GM12875 (cell line): ENCODE measurements at regions not wholly inside any gene's neighbourhood (a gene's known extent, or its start where the extent isn't known, plus 50 kb on each side); places are given as distances from the start of the nearest gene placed in this dataset.

ENCODE experiments used
- H3K4me3 ChIP-seq: one replicate; pipeline ENCODE4 v1.5.1; 2011; ENCODE audit warnings: low read depth, low read length, control low read depth
- TF ChIP-seq, protein P1 (sequence below): IDR thresholded peaks from 2 replicates; pipeline ENCODE4 v1.5.1; 2011; ENCODE audit warnings: low read depth, mild to moderate bottlenecking, control low read depth, inconsistent platforms, low read length, moderate library complexity, borderline replicate concordance; ENCODE audit not compliant: insufficient read depth

DNA sequence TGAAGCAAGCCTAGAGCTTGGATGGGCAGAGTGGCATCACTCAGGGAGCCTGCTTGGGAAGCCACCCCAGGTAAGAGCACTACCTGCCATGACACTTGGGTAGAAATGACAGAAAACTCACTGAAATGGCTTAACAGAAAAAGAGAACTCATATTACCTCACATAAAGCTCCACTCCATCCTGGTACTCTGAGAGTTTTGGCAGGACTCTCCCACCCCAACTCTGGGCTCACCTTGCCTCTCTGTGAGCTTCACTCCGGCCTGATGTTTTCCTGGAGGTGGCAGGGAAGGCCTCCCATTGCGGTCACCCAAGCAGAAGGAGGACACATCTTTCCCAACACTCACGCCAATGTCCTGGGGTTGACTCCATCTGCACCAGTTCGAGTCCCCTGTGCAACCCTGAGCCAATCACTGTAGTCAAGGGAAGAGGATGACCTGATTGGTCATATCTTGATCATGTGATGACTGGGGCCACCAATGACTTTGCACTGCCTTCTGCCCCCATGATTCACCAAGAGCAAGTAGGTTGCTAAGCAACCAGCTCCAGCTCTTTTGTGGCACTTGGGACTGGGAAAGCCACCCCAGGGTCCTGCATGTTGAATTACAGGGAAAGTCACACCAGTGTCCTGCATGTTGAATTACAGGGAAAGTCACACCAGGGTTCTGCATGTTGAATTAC lies 446.1 kb upstream of the SULF2 start:
- H3K4me3 ChIP-seq = no peak overlapping the region
- TF ChIP-seq, protein P1, sequence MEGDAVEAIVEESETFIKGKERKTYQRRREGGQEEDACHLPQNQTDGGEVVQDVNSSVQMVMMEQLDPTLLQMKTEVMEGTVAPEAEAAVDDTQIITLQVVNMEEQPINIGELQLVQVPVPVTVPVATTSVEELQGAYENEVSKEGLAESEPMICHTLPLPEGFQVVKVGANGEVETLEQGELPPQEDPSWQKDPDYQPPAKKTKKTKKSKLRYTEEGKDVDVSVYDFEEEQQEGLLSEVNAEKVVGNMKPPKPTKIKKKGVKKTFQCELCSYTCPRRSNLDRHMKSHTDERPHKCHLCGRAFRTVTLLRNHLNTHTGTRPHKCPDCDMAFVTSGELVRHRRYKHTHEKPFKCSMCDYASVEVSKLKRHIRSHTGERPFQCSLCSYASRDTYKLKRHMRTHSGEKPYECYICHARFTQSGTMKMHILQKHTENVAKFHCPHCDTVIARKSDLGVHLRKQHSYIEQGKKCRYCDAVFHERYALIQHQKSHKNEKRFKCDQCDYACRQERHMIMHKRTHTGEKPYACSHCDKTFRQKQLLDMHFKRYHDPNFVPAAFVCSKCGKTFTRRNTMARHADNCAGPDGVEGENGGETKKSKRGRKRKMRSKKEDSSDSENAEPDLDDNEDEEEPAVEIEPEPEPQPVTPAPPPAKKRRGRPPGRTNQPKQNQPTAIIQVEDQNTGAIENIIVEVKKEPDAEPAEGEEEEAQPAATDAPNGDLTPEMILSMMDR = no peak

DNA sequence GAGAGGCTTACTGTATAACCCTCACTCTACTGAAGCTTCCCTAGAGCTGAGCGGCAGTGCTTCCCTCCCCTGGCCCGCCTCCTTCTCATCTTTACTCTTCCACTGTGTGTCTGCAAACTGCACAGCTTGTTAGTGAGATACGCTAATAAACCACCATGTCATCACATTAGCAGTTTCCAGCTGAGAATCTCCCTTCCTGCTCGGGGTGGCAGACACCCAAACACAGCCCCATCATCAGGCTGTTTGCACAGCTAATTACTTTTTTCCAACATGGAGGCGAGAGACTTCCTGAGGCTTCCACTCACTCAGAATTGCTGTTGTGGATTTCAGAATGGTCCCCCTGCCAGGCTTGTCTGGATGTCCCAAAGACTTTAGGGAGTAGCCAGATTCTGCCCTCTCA lies 444.9 kb upstream of the SULF2 start:
- no peak overlapping the region for H3K4me3 ChIP-seq
- TF ChIP-seq, protein P1 = no peak

DNA sequence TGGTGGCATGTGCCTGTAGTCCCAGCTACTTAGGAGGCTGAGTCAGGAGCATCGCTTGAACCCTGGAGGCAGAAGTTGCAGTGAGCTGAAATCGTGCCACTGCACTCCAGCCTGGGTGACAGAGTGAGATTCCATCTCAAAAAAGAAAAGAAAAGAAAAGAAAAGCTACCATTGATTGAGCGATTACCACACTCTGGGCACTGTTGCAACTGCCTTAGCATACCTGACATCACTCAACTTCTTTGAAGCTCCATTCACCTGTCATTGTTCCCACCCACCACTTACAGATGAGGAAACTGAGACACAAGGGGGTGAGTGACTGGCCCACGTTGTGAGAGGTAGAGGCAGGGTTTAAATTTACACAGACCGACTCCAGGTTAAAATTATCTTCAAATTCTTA lies 442.1 kb upstream of the SULF2 start:
- TF ChIP-seq, protein P1 = no peak
- no peak overlapping the region for H3K4me3 ChIP-seq

DNA sequence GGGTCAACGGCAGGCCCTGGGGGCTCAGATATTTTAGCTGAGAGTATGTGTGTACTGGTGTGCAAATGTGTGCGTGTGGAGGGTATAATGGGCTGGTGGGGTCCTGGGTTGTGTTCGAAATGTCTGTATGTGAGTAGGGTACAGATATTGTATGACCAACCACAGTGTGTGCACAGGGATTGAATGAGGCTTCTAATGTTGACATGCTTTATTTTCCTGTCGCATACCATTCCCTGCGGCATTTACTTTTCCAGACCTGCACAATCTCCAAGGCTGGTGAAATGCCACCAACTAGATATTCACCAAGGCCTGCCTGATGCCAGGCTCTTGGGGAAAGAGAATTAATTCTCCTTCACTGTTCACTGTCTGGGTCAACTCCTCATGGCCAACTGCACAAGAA lies 441.4 kb upstream of the SULF2 start:
- TF ChIP-seq, protein P1 = no peak
- H3K4me3 ChIP-seq = no peak overlapping the region

DNA sequence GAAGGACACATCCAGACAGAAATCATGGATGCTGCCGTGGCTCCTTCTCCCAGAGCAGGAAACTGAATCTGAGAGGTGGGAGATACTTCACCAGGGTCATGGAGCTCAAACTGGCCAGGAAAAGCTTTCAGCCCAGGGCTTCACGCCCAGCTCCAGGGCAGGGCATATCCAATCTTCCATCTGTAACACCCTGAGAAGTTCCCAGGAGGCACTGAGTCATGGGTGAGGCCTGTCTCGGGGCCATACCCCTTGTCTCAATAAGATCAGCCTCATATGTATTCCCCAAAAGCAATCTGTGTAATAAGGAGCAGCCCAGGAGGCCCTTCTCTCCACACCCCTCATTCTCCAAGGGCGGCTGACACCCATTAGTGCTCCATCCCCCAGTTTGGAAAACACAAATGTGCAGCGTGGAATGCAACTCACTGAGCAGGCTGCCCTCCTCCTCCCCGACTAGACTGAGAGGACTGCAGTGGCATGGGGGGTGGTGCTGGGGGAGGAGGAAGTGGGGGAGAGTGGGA lies 439.3 kb upstream of the SULF2 start:
- TF ChIP-seq, protein P1 = no peak
- H3K4me3 ChIP-seq = no peak overlapping the region

DNA sequence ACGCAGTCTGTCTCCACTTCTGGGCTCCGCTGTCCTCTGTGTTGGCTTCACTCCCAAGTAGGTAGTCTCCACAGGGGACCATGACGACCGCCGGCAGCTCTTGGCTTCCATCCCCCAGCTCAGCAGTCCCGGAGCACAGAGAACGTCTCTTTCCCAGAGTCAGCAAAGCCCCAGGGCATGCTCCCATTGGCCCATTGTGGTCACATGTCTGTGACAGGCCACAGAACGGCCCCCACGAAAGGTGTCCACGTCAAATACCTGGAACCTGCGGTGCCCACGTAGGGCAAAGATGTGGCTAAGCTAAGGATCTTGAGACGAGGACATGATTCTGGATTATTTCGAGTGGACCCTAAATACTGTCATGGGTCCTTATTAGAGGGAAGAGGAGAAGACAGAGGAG lies 438.4 kb upstream of the SULF2 start:
- H3K4me3 ChIP-seq = no peak overlapping the region
- TF ChIP-seq, protein P1 = no peak

DNA sequence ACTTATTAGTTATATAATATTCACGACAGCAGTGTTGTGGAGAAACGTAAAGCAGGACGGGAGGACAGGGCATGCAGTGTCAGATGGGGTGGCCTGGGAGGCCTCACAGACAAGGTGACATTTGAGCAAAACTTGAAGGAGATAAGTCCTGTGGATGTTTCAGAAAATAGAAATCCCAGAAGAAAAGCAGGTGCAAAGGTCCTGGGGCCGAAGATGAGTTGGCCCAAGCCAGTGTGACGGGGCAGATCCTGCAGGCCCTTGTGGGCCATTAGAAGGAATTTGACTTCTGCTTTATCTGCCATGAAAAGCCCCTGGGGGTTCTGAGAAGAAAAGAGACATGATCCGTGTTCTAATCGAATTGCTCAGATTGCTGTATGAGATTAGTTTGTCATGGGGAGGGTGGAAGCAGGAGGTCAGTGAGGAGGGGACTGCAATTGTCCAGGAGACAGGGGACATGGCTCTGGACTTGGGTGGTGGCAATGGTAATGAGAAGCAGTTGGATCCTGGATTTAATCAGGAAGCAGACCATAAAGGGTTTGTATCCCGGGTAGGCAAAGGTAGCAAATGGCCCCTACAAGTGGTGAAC lies 437.4 kb upstream of the SULF2 start:
- no peak overlapping the region for H3K4me3 ChIP-seq
- TF ChIP-seq, protein P1 = no peak
